DMS153 treated with DMSO at 0.1 percent for 48 hours (cell line): ENCODE measurements at regions not wholly inside any gene's neighbourhood (a gene's known extent, or its start where the extent isn't known, plus 50 kb on each side); places are given as distances from the start of the nearest gene placed in this dataset.

Experiments used
- DNase-seq: peaks from one replicate; lab custom pipeline; 2025; ENCODE audit not compliant: unreplicated experiment; lab: John Stamatoyannopoulos, UW

- no peak for DNase-seq
Observed at GRCh38 chr7:25279705-25280104, 51.4 kb upstream of the NPVF start.

- no peak for DNase-seq
Observed at GRCh38 chr7:25280181-25280580, 51.9 kb upstream of the NPVF start.

DNA sequence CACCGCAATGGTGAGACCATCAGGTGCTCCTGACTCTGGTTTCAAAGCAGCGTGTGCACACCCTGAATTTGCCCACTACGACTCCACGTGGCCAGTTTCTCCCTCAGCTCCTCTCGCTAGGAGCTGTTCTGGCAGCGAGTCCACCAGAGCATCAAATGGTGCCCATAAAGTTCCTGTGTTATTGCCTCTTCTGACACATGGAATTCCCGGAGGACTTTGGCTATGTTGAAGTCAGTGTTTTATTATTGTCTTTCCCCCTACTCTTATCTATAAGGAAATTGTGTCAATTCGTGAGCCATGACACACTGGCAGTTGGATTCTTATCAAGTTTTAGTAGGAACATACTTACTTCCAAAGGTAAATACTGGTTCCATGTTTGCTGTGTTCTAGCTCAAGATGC lies 53.9 kb upstream of the NPVF start:
- DNase-seq: no peak

- no peak for DNase-seq
Observed at GRCh38 chr7:25286756-25287155, 58.5 kb upstream of the NPVF start.

GRCh38 chr7:25287291-25287690 lies 59.0 kb upstream of the NPVF start:
- DNase-seq: no peak

GRCh38 chr7:25288556-25289307 lies 60.4 kb upstream of the NPVF start:
- no peak for DNase-seq

- no peak for DNase-seq
Observed at GRCh38 chr7:25289518-25289917, 61.2 kb upstream of the NPVF start.

GRCh38 chr7:25294624-25295023 lies 66.3 kb upstream of the NPVF start:
- no peak for DNase-seq

DNA sequence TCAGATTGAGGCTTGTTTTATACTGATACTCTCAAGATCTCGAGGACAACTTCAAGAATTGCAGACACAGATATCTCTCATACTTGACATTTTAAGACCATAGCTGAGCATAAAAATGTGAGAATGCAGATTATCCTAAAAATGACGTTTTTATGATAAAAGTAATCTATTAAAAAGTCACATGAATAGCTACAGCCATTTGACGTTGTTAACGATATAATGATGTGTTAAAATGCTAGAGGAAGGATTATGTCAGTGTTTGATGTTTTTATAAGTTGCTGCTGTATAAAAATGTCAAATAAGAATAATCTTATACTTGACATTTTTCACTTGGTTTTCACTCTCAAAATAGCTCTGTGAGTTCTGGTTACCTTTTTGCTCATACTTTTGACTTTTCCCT lies 67.1 kb upstream of the NPVF start:
- DNase-seq: no peak

DNA sequence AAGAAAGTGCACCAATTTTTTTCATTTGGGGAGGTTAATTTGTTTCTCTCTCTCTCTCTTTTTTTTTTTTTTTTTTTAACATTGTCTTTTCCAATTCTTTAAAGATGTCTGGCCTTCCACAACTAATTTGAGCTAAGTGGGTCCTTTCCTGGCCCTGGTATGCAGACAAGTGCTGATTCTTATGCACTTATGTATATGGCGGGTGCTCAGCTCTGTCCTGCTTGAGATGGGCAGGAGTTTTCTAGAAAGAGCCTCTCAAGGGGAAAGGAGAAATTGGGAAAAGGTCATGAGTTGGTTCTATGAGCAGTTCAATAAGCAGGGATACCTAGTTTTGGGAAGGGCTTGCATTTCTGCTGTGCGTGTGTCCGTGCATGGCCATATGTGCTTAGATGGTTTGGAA lies 67.8 kb upstream of the NPVF start:
- DNase-seq: no peak

DNA sequence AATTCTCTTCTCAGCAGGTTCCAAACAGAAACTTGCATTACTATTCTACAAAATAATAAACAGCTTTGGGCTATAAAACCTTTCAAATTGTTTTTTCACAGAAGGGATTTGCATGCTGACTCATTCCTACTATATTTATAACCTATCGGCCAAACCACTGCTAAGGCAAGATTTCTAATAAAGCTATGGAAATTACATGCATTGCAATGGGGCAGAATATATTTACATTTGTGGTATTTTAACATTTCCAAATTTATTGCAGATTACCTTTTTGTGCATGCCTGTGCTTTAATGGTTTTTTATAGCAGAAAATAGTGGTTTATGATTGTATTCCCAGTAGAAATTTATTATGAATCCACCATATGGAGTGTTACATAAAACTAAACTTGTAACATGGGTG lies 69.0 kb upstream of the NPVF start:
- no peak for DNase-seq

GRCh38 chr7:25303281-25304181 lies 75.2 kb upstream of the NPVF start:
- DNase-seq: no peak

GRCh38 chr7:25304691-25305090 lies 76.4 kb upstream of the NPVF start:
- DNase-seq: no peak

GRCh38 chr7:25305831-25306230 lies 77.5 kb upstream of the NPVF start:
- DNase-seq: no peak

- no peak for DNase-seq
Observed at GRCh38 chr7:25307624-25308023, 79.3 kb upstream of the NPVF start.

- DNase-seq: no peak
Observed at GRCh38 chr7:25308246-25308645, 80.0 kb upstream of the NPVF start.

- DNase-seq: no peak
Observed at GRCh38 chr7:25308906-25309705, 80.8 kb upstream of the NPVF start.

GRCh38 chr7:25310896-25311295 lies 82.6 kb upstream of the NPVF start:
- DNase-seq: no peak

- no peak for DNase-seq
Observed at GRCh38 chr7:25311346-25311745, 83.1 kb upstream of the NPVF start.

GRCh38 chr7:25312968-25313367 lies 84.7 kb upstream of the NPVF start:
- no peak for DNase-seq

GRCh38 chr7:25313526-25313925 lies 85.2 kb upstream of the NPVF start:
- no peak for DNase-seq
